ENCODE measurements at regions not wholly inside any gene's neighbourhood (a gene's known extent, or its start where the extent isn't known, plus 50 kb on each side); places are given as distances from the start of the nearest gene placed in this dataset.

GRCh38 chr10:30782157-30782536 lies 152.6 kb upstream of the LYZL2 start:
- no peak for TF ChIP-seq POLR2AphosphoS5 (IDR thresholded peaks at IDR 0.05; ENCODE audit: low read depth)
- no peak for TF ChIP-seq CTCF (IDR thresholded peaks at IDR 0.05; ENCODE audit: insufficient read depth, low read length)

All from HL-60 (cell line).